GM21515 (cell line): ENCODE measurements at regions not wholly inside any gene's neighbourhood (a gene's known extent, or its start where the extent isn't known, plus 50 kb on each side); places are given as distances from the start of the nearest gene placed in this dataset.
A peak's percentile ranks its signal among the peaks of the same experiment; 100 is the strongest.

Experiments
- ATAC-seq: cut with Tn5 transposase; IDR thresholded peaks from one replicate; pipeline ENCODE4 v1.9.1; 2021; ENCODE audit not compliant: unreplicated experiment

GRCh38 chr1:193524021-193524420 is 337.6 kb upstream of the B3GALT2 start:
- ATAC-seq, result no peak

- no peak for ATAC-seq
These were observed 334.1 kb upstream of the B3GALT2 start for GRCh38 chr1:193520472-193520871.

DNA sequence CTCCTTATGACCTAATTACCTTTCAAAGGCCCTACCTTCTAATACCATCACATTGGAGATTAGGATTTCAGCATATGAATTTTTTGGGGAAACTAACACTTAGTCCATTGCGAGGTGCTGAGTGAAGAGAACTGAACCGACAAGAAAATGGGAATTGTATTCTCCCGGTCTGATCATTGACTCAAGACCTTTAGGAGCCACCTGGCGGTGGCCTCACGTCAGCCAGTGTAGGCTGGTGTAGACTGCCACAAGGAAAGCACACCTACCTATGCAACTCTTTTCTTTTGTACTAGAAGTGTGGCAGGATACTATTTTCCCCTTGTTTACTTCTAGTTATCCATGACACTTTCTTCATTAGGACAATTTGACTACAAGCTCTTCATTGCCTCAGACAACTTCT is 333.5 kb upstream of the B3GALT2 start:
- no peak for ATAC-seq

DNA sequence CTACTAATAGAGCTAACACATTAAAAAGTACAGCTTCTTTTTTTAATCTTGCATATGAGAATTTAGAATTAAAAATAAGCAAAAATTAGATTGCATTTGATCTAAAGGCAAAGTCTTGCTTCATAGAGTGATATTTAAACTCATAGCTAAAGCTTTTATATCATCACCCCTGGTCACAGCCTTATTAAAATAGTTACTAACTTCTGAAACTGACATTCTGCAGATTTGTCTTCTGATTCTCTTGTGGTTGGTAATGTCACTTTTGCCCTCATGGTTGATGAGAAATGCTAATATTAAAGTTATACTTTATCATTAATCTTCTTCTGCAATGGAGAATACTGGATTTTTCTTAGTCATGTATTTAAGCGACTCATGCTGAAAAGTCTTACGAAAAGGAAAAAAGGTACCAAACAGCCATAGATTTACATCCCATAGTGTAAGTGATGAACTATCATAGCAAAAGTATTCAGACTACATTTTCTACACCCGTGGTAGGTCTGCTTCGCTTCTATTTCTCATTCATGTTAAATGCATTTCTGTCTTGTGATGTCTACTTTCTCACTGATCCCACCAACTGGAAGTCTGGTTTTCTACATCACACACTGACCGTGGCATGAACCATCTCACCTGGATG is 330.5 kb upstream of the B3GALT2 start:
- no peak for ATAC-seq

DNA sequence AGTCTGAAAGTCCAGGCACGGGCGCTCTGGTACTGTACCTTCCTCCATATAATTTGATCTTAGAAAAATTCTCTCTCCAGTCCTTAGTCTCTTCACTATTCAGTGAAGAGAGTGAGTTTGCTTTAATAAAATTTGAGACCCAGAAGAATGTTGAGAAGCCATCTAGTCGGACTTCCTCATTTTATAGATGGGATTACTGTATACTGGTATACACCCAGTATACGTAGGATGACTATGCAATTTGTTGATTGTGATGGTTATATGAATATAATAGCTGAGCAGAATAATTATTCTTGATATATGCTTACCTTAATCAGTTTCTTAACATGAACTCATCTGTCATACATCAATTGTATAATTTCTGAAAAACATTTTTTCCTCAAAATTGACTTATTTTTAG is 328.0 kb upstream of the B3GALT2 start:
- no peak for ATAC-seq

GRCh38 chr1:193513032-193513431 is 326.6 kb upstream of the B3GALT2 start:
- ATAC-seq, result no peak

DNA sequence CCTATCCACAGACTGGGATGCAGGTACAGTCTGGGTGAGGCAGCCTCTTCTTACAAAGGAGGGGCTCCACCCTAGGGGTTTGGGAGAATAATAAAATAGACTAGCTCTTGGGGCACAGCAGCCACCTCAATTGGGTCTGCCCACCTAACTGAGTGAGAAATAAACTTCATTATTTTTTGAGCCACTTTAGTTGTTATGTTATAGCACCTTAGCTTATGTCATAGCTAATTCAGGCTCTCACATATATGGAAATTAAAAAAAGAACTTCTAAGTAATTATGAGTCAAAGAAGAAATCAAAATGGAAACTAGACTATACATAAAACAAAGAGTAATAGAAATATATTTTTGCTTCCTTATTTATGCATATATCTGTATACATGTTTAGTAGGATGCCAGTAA is 318.5 kb upstream of the B3GALT2 start:
- no peak for ATAC-seq

GRCh38 chr1:193498088-193498655 is 311.8 kb upstream of the B3GALT2 start:
- no peak for ATAC-seq

DNA sequence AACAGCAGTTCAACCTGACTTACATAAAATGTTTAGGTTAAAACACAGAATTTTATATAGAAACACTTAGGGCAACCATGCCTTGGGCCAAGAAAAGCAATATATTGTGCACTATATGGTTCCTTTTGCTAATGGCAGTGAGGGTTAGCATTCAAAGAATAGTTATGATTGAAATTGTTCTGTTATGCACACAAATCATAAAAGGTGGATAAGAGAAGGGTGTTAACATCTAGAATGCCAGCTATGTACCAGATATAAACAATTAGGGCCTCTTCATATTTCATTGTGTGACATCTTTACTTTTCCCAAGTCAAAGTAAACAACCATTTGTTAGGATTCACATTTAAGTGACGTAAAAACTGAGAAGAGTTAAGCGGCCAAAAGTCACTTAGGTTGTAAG is 308.0 kb upstream of the B3GALT2 start:
- no peak for ATAC-seq

DNA sequence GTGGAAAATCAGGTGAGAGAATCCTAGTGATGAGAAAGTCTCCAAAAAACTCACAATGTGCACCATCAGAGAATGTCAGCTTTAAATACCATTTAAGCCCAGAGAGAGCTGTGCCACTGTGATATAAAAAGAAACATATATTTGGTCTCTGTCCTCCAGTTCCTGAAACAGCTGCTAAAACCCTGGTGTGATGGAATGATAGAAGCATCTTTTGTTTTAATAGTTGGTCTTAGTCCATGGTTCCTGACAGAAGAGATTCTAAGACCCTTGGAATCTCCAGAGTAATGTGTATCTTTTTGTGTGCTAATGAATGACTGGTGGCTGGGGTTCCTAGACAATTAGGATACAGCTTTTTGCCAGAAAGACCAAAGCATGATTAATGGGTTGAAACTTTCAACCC is 302.8 kb upstream of the B3GALT2 start:
- ATAC-seq, result no peak

- ATAC-seq, result no peak
These were observed 301.3 kb upstream of the B3GALT2 start for GRCh38 chr1:193487722-193488121.

DNA sequence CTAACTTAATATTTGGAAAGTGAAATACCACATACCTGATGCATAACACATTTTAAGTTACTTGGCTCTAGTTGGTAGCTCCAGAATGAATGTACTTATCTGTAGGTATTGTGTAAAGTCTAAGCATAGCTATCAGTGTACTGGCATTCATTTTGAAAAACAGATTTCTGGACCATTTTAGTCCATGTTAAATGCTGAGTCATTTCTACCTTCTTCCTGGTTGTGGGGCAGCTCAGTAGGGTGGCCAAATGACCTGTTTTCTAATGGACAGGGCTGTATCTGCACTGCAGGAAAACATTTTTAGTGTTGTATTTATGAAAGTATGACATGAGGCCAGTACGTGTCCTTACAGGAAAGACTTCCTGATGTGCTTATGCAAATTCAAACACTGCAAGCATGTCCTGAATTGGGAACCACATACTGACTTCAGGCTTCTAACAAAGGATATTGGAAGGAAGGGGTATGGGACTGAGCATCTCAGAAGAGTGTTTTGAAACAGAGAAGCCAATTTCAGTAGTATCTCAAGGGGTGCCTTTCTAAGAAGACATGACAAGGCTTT is 300.3 kb upstream of the B3GALT2 start:
- ATAC-seq, result no peak

- no peak for ATAC-seq
These were observed 294.3 kb upstream of the B3GALT2 start for GRCh38 chr1:193480755-193481154.

- ATAC-seq, result peak; percentile 99
These were observed 292.8 kb upstream of the B3GALT2 start for GRCh38 chr1:193479187-193479586.

GRCh38 chr1:193476748-193477147 is 290.3 kb upstream of the B3GALT2 start:
- ATAC-seq, result no peak

GRCh38 chr1:193473932-193474331 is 287.5 kb upstream of the B3GALT2 start:
- no peak for ATAC-seq

DNA sequence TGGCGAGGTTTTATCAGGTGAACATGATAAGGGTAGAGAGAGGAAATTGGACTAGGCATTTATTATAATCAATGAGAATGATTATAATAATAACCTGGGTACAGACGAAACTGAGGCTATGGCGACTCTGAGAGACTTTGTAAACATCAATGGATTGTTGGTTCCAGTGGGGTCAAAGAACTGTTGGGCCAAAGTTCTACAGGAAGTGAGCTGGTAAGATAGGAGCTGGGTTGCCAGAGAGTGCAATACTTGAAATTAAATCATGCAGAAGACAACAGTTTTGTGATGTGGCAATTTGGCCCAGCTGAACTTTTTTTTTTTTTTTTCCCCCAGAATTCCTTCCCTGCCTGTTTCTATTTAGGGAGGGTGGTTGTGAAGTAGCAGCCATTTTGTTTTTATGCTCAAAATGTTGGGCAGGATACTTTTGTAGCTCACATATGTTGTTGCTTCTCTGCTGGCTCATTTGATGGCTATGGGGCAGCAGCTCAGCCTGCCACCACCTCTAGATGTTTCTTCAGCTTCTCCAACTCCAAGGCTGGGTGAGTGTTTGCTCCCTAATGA is 286.5 kb upstream of the B3GALT2 start:
- ATAC-seq, result no peak

DNA sequence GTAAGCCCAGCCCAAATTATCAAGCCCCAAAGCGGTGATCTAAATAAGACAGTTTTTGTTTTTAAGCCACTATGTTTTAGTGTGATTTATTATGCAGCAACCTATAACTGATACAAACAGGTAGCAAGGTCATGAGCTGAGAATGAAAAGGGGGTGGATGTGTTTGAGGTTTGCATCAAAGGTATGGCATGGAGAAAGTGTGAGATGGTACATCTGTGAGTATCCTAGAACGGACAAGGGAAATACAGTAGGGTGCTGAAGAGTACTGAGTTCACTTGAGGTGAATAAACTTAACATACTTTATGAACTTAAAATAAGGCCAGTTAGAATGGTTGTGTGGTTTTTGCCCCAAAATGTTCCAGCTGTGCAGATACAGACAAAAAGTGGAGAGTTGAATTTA is 286.0 kb upstream of the B3GALT2 start:
- no peak for ATAC-seq

DNA sequence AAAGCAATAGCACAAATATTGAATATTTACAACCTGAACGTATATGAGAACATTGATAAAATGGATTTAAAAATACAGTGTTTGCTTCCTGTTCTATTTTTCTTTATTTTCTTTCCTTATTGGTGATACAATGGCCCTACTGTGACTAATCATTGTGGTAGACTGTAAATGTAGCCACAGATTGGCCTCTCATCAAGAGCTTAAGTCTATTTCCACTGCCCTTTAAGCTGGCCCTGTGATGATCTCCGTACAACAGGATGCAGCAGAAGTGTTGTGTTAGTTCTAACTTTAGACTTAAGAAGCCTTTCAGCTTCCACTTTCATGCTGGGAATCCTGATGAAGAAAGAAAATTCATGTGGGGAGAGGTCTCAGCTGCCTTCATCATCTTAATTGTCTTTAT is 285.6 kb upstream of the B3GALT2 start:
- no peak for ATAC-seq

DNA sequence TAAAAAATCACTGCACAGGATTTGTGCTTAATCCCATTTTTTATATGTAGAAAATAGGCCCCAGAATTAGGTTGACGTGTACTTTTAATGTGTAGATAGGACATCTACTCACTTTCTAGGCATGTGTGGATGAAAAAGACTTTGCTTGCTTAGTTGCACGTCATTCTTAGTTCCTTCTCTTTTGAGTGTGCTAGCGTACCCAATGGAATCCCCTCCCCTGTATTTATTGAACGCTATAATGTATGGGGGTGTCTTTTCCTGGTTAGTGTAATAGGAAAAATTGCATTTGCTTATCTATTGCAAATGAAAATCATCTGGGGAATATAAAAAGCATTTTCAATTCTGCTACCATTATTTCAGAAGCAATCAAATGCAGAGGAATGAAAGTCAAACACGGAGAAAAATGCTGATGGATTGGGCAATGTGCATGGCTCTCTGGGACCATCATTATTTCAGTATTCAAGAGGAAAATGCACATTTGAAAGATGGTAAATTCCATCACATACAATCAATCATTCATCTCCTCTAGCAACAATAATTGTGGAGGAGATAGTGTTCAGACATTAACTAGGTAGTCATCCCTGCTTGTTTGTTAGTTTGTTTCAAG is 277.0 kb upstream of the B3GALT2 start:
- no peak for ATAC-seq

DNA sequence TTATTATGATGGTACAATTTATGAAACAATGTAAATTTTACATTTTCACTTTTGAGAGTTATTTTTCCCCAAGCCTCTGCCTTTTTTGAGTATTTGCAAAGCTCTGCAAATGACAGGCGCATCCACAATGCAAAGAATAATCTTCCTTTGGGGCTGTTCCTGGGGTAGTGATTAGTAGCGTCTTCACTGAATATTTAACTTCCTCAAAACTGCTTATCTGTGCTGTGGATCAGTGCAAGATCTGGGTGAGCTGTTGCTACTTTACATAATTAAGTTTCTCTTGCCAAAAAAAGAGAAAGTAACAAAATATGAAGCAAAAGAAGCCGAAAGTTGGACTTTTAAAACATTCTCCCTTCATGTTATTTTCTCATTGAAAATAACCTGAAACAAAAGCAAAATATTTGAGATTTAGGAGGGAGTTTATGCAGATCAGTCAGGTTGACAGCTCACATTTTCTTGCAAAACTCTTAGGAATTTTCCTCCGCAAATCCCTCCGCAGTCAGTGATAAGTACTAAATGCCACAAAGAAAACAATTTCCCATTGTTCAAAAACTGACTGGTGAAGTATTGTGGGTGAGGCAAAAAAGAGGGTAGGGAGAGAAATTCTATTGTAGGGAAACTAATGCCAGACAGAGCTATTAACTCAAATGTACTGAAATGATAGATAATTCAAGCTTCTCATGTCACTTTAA is 276.4 kb upstream of the B3GALT2 start:
- peak; percentile 56 for ATAC-seq

GRCh38 chr1:193458628-193459027 is 272.2 kb upstream of the B3GALT2 start:
- ATAC-seq, result no peak
